ENCODE measurements at regions not wholly inside any gene's neighbourhood (a gene's known extent, or its start where the extent isn't known, plus 50 kb on each side); places are given as distances from the start of the nearest gene placed in this dataset.

- TF ChIP-seq, protein P1, sequence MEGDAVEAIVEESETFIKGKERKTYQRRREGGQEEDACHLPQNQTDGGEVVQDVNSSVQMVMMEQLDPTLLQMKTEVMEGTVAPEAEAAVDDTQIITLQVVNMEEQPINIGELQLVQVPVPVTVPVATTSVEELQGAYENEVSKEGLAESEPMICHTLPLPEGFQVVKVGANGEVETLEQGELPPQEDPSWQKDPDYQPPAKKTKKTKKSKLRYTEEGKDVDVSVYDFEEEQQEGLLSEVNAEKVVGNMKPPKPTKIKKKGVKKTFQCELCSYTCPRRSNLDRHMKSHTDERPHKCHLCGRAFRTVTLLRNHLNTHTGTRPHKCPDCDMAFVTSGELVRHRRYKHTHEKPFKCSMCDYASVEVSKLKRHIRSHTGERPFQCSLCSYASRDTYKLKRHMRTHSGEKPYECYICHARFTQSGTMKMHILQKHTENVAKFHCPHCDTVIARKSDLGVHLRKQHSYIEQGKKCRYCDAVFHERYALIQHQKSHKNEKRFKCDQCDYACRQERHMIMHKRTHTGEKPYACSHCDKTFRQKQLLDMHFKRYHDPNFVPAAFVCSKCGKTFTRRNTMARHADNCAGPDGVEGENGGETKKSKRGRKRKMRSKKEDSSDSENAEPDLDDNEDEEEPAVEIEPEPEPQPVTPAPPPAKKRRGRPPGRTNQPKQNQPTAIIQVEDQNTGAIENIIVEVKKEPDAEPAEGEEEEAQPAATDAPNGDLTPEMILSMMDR (IDR thresholded peaks at IDR 0.05) = no peak
- TF ChIP-seq POLR2AphosphoS5 (IDR thresholded peaks at IDR 0.05; ENCODE audit: low read depth, low read length) (no peak), REST (IDR thresholded peaks at IDR 0.05; ENCODE audit: insufficient read depth in 1 of 2, low read depth in 2 of 2, low read length in 1 of 2) (no peak)
These were observed 274.9 kb downstream of the AUH start for GRCh38 chr9:91086657-91087461.
